EL (cell line): ENCODE measurements at regions not wholly inside any gene's neighbourhood (a gene's known extent, or its start where the extent isn't known, plus 50 kb on each side); places are given as distances from the start of the nearest gene placed in this dataset.
"Not testable (repeated sequence)": the region's sequence is repeated elsewhere in the genome, so short reads cannot be mapped to it uniquely, and the experiment has no call there.

Source experiments
- DNase-seq: peaks from one replicate; pipeline ENCODE4 v3.0.0-alpha.2; 2016

DNA sequence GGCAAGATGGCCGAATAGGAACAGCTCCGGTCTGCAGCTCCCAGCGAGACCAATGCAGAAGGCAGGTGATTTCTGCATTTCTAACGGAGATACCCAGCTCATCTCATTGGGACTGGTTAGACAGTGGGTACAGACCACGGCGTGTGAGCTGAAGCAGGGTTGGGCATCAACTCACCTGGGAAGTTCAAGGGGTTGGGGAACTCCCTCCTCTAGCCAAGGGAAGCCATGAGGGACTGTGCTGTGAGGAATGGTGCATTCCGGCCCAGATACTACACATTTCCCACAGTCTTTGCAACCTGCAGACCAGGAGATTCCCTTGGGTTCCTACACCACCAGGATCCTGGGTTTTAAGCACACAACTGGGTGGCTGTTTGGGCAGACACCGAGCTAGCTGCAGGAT is 148.0 kb upstream of the PDE4D start:
- not testable (repeated sequence) for DNase-seq

DNA sequence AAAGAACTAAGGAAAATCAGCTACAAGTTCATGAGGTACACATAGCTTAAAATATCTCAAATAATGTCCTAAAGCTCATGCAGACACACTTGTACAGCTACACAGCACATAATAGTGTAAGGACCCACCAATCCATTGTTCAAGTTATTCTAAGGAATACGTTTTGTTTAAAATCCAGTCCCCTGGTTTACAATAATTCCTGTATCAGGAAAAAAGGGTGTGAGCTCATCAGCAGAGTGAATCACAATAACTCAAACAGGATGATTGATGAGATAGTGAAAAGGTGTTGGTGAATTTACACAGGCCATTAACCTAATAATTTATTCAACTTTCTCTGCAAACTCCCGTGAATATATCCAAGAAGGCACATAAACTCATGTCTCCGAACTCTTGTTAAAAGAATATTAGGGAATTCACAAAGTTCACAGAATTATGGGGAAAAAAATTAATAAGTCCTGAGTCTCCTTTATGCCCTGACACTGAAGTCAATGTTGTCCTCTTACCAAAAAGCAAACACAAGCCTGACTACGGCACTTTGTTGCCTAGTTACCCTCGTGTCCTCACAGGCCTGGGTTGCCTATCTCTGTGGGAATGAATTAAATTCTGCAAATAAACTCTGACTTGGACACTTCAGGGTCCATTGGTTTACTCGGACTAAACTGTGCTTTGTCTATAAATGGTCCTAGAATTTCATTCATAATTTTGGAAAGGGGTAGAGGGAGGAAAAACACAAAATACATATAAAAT is 142.8 kb upstream of the PDE4D start:
- DNase-seq: no peak

DNA sequence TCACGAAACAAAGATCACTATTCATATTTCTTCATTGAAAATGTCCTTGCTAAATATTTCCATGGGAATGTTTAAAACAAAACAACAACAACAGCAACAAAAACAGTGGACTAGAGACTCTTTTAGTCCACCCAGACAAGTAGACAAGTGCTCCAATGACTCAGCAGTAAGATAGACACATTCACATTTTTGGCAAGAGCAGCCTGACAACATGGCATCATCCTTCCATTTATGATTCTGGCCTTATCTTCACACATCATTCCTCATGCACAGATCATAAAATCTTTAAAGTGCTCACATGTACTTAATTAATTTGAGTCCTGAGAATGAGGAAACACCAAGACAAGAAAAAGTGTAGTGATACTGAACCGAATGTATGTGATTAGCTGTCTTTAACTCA is 132.6 kb upstream of the PDE4D start:
- DNase-seq: peak; percentile 78

DNA sequence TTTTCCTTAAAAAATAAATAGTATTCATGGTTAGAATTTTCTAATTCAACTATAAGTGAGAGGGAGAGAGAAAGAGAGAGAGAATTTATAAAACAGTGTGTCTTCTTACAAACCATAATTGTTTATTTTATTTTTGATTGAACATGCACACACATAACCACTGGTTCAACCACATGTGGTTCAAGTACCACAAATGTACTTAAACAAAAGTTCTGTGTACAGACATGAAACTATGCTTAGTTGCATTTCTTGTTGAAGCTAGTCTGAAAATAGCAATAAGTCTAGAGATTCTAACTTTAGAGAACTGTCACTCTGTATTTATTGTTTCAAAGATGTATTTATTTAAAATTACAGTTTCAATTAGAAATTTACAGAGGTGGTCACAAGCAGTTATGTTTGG is 130.6 kb upstream of the PDE4D start:
- DNase-seq: no peak

DNA sequence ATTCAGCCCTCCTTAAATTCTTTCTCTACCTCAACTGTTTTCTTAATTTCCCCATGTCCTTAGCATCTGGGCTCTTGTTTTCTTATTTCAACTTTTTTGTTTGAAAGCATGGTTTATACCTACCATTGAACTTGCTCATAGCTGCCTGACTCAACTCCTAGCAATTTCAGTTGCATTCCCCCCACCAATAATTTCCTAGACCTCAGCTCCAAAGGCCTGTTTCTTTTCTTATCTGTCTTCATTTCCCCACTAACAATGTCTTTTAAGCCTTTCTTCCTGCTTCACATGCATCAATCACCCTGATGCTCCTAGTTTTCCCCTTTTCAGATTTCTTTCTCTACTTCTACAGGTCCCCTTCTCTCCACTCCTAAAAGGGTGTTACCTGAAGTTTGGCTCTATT is 129.7 kb upstream of the PDE4D start:
- DNase-seq: peak; percentile 71

DNA sequence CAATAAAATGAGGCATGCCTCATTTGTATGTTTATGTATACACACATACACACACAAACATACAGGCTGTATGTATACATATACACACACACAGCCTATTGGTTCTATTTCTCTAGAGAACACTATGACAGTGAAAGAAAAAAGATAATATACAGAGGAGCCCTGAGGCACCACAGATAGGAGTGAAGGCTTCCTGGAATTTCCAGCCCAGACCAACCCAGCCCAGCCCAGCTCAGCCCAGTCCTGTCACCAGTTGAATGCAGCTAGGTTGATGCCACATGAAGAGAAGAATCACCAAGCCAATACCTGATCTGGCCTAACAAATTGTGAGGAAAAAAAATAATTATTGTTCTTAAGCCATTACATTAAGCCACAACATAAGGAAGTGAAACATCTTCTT is 126.9 kb upstream of the PDE4D start:
- peak; percentile 2 for DNase-seq

DNA sequence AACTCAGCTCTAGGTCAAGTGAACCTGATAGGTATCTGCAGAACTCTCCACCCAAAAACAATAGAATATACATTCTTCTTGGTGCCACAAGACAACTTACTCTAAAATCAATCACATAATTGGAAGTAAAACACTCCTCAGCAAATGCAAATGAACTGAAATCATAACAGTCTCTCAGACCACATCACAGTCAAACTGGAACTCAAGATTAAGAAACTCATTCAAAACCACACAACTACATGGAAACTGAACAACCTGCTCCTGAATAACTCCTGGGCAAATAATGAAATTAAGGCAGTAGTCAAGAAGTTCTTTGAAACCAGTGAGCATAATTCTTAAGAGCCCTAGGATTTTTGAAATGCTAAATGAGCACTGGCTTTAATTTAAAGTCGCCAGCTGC is 125.4 kb upstream of the PDE4D start:
- DNase-seq: not testable (repeated sequence)

GRCh38 chr5:60018091-60018490 is 124.6 kb upstream of the PDE4D start:
- DNase-seq: peak; percentile 24

GRCh38 chr5:60014331-60014730 is 120.8 kb upstream of the PDE4D start:
- peak; percentile 63 for DNase-seq

DNA sequence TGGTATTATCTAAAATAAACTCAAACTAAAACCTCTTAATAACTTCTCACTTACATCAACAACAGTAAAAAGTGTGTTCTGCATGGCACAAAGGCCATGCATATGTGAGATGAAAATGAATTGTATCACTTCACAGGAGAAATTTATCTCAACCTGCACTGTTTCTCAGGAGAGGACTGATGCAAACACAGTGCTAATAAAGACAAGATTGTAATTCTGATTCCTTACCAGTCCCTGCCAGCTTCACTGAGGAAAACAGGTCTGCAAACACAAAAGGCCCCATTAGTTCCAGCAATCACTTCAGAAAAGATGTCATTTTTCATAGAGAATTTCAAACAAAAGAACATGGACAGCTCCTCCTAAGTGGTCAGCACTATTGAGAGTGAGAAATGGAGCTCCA is 117.3 kb upstream of the PDE4D start:
- no peak for DNase-seq

DNA sequence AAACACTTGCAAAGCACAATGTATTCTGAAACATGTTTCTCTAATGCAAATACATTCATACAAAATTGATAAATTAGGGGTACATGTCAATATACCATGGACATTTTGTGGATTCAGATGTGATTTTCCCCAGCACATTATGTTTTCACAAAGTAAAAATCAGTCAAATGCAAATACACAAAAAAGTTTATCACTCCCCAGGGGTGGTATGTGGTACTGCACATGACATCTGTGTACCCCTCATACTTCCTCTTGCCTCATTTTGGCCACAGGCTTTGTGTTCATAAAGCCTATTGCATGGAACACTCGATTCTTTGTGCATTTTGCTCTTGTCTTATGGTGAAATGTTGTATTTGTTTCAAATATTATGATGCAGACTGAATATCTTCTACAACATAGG is 116.8 kb upstream of the PDE4D start:
- peak; percentile 3 for DNase-seq

DNA sequence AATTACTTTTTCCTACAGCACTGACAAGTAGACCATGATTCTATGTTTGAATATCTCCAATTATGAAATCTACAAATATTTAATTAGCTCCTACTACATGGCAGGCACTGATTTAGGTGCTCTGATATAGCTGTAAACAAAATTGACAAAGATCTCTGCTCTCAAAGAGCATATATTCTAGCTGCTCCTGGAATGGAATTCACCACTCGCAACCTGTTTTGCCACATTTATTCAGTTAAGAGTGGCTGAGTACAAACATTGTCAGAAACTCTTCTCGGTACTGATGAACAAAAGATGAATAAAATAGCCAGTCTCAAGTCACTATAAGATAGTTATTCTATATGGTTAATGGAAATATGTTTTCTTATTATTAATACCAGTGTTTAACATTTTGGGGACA is 114.2 kb upstream of the PDE4D start:
- DNase-seq: no peak

DNA sequence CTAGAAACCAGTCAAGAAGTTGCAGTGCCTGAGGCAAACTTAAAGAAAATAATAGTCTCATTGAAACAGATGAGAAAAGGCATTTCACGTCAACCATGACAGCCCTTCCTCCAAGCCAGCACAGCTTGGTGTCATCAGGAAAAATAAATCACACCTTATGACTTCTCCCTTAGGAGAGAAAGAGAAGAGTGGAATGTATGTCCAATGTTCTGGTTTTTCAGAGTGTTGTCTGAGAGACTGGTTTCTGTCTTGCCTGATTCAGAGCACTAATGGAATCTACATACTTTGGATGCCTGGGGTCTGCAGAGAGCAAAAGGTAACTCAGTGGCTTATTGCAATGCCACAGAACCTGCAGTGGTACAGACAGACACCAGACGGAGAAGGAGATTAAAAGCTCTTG is 105.5 kb upstream of the PDE4D start:
- DNase-seq: peak; percentile 52

DNA sequence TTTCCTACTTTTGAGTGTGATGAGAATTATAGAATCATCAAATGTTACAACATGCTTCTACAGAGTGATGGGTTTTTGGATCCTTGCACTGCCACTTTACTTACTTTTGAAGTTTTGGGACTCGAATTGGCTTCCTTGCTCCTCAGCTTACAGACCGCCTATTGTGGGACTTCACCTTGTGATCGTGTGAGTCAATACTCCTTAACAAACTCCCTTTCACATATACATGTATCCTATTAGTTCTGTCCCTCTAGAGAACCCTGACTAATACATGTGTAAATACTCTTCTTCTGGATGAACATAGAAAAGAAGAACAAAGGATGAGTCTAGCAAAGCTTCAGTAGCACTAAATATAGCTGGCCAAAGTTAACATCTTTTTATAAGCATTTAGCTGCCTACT is 98.7 kb upstream of the PDE4D start:
- DNase-seq: no peak

- DNase-seq: no peak
Measured at GRCh38 chr5:59988396-59988795, 94.9 kb upstream of the PDE4D start.

GRCh38 chr5:59976342-59976741 is 82.8 kb upstream of the PDE4D start:
- no peak for DNase-seq

DNA sequence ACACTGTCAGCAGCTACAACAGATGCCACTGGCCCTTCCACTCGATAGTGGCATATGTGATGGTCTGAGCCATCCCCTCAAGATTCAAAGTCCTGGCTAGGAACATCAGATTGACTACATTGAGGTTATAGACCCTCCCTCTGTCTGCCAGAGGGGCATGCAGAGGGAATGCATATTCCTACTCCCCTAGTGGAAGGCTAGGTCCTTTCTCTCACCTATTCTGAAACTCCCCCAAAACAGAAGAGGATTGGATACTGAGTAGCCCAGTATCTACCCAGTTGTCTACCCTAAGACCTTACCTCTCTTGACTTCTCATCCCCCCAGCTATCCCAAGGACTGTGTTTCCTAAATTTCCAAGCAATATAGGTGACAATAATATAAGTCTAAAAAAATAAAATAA is 78.5 kb upstream of the PDE4D start:
- no peak for DNase-seq

GRCh38 chr5:59959330-59959729 is 65.8 kb upstream of the PDE4D start:
- no peak for DNase-seq

GRCh38 chr5:59956130-59956783 is 62.7 kb upstream of the PDE4D start:
- DNase-seq: peak; percentile 14

- DNase-seq: no peak
Measured at GRCh38 chr5:59955241-59955640, 61.7 kb upstream of the PDE4D start.

- DNase-seq: no peak
Measured at GRCh38 chr5:59943452-59944113, 50.1 kb upstream of the PDE4D start.
